ENCODE measurements at regions not wholly inside any gene's neighbourhood (a gene's known extent, or its start where the extent isn't known, plus 50 kb on each side); places are given as distances from the start of the nearest gene placed in this dataset.

- no peak for DNase-seq (ENCODE audit: low read depth)
- no peak for TF ChIP-seq CTCF (conservative IDR thresholded peaks at IDR 0.05; ENCODE audit: low read depth, low read length)
- H3K4me3 ChIP-seq (ENCODE audit: low read length): no peak overlapping the region
These were observed 214.4 kb downstream of the PLK2 start for GRCh38 chr5:58245476-58245840.

- DNase-seq (ENCODE audit: low read depth): no peak
- no peak overlapping the region for H3K4me3 ChIP-seq (ENCODE audit: low read length)
- no peak for TF ChIP-seq CTCF (conservative IDR thresholded peaks at IDR 0.05; ENCODE audit: low read depth, low read length)
These were observed 214.9 kb downstream of the PLK2 start for GRCh38 chr5:58244819-58245475.

- no peak for DNase-seq (ENCODE audit: low read depth)
- H3K4me3 ChIP-seq (ENCODE audit: low read length): no peak overlapping the region
- no peak for TF ChIP-seq CTCF (conservative IDR thresholded peaks at IDR 0.05; ENCODE audit: low read depth, low read length)
These were observed 218.5 kb downstream of the PLK2 start for GRCh38 chr5:58241389-58241788.

- DNase-seq (ENCODE audit: low read depth): no peak
- TF ChIP-seq CTCF (conservative IDR thresholded peaks at IDR 0.05; ENCODE audit: low read depth, low read length): no peak
- H3K4me3 ChIP-seq (ENCODE audit: low read length): no peak overlapping the region
These were observed 219.6 kb downstream of the PLK2 start for GRCh38 chr5:58240322-58240721.

- no peak overlapping the region for H3K4me3 ChIP-seq (ENCODE audit: low read length)
- no peak for DNase-seq (ENCODE audit: low read depth)
- TF ChIP-seq CTCF (conservative IDR thresholded peaks at IDR 0.05; ENCODE audit: low read depth, low read length): no peak
These were observed 220.2 kb downstream of the PLK2 start for GRCh38 chr5:58239731-58240130.

GRCh38 chr5:58239045-58239444, 220.8 kb downstream of the PLK2 start:
- no peak overlapping the region for H3K4me3 ChIP-seq (ENCODE audit: low read length)
- DNase-seq (ENCODE audit: low read depth): no peak
- no peak for TF ChIP-seq CTCF (conservative IDR thresholded peaks at IDR 0.05; ENCODE audit: low read depth, low read length)

GRCh38 chr5:58236498-58236897, 223.4 kb downstream of the PLK2 start:
- no peak overlapping the region for H3K4me3 ChIP-seq (ENCODE audit: low read length)
- DNase-seq (ENCODE audit: low read depth): no peak
- TF ChIP-seq CTCF (conservative IDR thresholded peaks at IDR 0.05; ENCODE audit: low read depth, low read length): no peak

All from retinal pigment epithelial cell (primary cell).